Activated effector memory CD4-positive, alpha-beta T cell treated with Interleukin-2 at 50 U/mL for 16 hours (primary cell): ENCODE measurements at regions not wholly inside any gene's neighbourhood (a gene's known extent, or its start where the extent isn't known, plus 50 kb on each side); places are given as distances from the start of the nearest gene placed in this dataset.

Experiments
- DNase-seq: peaks from one replicate; pipeline ENCODE4 v3.0.0-alpha.2; 2020

DNA sequence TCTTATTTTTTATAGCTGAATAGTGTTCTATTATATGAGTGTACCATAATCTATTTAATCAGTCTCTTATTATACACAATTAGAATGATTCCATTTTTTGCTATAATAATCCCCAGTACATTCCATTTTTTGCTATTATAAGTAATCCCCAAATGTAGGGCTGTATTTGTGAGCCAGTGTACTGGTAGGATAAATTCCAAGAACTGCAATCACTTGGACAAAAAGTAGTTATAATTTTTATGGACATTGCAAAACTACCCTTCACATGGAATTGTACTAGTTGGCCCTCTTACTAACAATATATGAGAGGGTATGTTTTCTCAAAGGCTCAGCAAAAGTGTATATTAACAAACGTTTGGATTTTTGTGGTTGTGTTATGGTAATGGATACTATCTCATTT is 481.7 kb upstream of the CLINT1 start:
- no peak for DNase-seq

DNA sequence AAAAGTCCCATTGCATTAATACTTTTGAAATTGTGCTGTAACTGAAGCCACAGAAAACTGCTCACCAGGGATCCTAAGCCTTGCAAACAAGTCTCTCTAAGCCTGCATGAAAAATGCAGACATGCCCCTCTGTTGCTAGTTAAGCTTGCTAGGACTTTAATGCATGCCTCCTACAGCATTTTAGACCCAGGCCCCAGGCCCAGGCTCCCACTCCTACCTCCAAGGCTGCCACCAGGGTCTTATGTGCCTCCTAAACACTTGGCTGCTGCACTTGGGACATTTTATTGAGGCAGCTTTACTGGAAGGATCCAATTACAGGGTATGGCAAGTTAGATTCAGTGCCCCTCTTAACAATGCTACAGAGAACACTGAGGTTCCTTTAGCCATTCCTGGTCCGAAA is 467.3 kb upstream of the CLINT1 start:
- DNase-seq, result no peak

DNA sequence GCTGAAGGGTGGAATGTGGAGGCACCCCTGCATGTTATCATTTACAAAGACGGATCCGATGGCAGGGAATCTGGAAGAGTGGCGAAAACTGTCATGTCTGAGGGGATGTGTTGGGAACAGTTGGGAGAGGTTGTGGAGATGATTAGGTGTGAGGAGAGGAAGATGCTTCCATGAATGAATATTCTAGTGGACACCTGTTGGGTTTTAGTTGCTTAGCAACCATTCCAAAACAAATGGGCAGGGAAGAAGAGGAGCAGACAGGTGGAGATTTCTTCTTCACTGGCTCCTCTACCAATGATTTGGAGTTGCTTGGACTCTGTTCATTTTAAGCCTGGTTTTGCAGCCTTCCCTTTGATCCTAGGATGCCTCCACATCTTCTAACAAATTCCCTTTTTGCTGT is 465.3 kb upstream of the CLINT1 start:
- DNase-seq, result no peak

DNA sequence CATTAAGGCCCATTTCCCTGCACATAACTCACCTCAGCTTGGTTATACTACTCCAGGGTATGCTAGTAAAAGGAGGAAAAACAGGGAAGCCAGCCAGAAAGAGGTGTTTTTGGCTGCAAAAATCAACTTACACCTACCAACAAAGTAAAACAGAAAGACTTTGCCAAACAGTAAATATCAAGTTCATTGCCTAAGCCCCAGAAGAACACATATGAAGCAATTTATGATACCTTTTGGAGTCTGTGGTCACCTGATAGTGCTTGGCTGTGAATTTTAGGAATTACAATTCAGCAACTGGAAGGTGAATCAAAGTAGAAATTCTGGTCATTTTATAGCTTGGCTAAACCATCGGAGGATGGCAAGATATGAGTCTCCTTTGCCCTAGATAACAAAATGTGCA is 463.7 kb upstream of the CLINT1 start:
- no peak for DNase-seq

DNA sequence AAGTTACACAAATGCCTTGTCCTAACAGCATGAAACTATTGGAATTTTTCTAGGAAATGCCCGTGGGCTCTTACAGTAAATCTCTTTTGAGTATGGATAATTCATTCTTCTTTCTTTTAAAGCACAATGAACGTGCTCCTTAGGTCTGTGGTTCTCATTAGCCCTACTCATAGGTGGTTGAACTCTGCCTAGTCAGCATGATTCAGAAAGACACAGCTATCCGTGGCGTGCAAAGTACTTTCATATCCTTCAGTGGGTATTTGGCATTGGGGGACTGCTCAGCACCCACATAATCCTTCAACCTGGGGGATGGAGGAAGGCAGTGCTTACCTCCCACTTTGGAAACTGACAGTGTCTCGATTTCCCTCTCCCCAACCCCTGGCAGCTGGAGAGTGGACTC is 462.0 kb upstream of the CLINT1 start:
- no peak for DNase-seq

DNA sequence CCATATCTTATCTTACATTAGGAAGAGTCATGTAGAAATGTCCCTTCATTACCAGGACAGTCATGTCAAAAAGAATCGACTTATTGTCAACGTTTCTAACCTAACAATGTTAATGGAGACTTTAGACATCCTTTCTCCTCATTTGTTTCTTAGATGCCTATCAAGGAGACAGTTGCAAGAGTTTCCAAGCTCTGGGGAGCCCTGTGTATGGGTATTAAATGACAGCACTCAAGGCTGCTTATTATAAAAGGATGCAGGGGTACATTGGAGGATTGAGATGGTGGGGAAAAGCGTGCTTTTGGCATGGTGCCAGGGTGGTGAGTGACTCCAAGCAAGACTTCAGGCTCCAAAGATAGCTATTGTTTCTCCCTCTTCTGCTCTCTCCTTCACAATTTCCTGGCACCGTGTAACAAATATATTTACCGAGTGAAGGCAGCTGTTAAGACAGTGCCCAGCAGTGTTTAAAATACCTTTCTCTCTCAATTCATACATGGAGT is 461.3 kb upstream of the CLINT1 start:
- no peak for DNase-seq

DNA sequence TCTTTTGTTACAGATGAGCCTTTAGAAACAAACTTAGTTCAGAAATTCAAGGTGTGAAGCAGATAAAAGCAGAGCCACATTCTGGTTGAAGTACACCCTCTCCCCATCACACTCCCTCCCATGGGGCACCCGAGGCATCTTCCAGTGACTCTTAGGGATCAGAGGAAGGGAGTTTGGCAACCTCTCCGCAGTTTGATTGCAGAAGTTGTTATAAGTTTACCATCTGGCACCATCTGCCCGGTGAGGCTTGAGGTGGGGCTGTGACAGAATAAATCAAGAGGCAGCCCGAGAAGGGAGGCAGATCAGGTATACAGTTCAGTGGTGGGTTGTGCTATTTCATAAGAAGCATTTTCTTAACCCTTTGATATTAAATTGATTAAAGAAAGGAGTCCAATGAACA is 458.6 kb upstream of the CLINT1 start:
- no peak for DNase-seq

DNA sequence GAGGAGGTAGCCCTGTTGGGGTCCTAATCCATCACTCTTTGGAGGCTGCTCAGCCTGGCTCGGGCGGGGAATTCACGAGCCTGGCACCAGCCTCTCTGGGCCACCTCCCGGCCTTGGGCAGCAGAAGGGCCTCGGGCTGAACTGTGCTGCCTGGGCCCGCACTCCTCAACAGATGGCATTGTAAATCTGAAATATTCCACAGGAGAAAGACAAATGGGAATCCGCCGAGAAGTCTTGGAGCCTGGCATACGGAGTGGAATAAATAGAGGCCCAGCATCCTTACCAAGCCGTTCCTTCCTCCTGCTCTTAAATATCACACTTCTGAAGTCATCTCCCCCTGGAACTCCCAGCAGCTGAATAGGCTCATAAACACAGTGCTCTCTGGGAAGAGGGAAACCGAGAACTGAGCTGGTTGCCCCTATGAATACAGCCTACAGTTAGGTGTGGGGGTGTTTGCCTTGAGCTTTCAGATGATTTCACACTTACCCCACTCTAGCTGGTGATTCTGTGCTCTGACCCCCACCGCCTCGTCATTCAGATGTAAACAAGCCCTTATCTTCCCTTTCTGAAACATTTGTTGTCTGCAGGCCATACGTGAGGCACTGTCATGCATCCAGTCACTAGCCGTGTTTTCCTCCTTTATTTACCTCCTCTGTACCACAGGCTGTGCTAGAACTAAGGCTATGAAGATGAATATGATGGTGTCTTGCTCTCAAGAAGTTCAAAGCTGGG is 455.0 kb upstream of the CLINT1 start:
- DNase-seq, result no peak

DNA sequence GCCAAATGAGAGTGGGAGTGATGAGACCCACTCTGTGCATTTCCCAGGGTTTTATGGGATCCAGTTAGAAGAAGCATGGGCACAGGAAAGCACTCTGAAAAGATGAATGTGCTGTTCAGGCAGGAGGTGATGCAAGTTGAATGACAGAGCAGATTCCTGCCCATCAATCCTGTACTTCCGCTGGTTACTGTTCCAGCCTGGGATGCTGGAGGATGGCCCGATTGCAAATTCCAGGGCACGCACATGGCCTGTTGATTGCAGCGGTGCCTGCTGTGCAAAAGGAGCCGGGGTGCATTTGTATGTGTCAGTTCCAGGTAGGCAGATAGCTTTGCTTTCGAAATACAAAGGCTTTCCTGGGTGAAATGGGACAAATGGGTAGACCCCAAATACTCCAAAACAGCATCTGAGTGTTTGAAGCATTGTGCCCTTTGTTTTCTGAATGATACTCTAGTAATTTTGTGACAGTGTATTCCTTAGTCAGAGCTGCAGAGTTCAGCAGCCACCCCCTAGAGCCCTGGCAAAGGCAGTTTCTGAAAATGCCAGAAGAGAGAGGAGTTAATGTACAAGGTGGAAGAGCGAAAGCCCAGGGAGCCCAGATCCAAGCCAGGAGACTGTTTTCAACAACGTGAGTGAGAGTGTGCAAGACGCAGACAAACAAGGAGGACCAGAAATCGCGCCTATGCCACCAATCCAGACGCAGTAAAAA is 454.2 kb upstream of the CLINT1 start:
- DNase-seq, result no peak

DNA sequence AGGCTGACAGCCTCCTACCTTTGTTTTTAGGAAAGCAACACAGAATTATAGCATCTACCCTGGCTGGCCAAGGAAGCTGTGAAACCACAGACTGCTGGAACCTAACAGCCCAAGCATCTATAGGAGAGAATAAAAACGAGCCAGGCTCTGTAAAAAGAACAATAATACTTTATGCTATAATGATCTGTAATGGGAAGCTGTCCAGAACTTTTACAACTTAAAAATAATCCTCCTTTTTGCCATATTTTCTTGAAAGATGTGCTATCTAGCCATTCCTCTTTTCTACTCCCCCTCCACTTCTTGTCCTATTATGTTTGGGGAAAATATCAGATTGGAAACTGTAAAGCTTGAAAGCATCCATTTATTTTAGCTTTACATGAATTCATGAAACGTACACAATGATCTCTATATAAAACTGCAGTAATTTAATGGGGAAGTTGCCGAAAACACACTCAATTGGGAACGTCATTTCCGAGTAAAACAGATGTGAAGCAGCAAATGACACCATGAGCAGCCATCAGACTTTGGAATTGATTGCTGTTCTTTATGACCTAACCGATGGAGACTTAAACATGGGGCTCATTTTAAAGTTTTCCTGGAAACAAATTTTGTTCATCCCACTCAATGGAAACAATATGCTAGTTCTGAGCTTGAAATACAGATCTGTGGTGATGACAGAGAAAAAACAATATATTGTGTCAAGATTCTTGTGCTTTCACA is 450.3 kb upstream of the CLINT1 start:
- no peak for DNase-seq

DNA sequence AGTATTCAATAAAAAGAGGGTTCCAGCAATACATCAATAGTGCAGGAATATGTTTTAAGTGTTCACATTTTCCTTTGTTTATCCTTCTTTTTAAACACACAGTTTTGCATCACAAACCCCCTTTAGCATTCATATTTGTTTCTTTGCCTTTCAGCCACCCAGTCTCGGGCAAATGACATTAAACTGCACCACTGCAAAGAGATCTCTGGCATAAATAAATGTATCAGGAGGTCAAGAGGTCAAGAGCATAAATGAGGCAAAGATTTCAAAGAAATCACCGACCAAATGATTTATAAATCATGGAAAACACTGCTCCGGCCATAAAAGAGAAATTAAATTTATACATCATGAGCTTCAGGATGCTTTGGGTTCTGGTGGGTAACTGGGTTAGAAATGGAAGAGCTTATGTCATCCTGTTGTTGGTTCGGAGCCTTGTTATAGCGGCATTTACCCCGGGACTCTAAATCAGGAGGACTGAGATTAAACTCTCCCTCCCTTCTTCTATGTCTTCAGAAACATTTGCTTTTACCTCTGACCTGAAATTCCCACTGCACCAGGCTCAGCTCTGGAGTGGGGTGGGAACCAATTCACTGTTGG is 449.6 kb upstream of the CLINT1 start:
- DNase-seq, result no peak

DNA sequence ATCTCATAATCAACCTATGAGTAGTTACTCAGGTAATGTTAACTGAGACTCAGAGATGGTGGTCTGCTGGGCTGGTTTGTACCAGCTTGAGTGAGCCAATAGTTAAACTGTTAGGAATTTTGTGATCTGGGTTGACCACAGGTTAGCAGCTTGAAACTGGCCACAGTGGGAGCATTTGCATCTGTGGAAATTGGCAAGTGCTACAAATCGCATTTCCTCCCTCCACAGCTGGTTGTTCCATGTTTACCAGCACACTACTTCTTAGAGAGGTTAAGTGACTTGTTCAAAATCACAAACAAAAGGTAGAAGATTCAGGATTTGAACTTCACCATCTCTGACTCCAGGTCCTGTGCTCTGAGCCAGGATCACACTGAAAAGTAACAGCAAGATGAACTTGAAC is 446.9 kb upstream of the CLINT1 start:
- DNase-seq, result no peak

DNA sequence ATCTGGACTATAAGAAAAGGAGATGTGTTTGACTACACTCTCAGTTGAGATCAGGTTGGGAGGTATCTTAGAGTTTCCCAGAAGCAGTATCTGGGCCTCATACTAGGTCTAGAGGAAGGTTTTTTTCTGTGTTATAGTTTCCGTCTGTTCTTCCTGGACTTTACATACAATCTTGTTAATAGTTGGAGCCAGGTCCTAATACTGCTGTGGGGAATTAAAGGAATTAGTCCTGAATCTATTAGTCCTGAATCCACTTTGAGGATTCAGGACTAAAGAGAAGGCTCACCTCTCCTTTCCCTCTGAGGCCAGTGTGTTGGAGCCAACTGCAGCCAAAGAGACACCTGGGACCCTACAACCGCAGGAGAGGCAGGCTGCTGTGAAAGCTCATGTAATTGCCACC is 445.7 kb upstream of the CLINT1 start:
- no peak for DNase-seq

DNA sequence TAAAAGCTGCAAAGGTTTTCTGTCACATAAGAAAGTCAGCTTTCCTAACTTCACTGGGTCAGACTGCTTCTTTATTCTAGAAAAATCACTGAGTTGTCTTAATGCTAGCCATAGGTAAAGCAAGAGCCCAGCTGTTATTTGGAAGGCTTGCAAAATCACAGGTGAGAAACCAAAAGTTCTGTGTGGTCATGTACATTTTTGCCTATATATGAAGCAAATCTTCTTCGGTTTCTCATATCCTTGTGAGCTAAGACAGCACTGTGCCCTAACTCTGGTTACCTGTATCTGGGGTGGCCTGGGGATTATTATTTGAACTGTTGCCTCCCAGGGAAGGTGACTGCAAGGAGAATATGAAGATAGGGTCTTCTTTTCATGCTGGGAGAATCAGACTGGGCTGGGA is 444.9 kb upstream of the CLINT1 start:
- no peak for DNase-seq

DNA sequence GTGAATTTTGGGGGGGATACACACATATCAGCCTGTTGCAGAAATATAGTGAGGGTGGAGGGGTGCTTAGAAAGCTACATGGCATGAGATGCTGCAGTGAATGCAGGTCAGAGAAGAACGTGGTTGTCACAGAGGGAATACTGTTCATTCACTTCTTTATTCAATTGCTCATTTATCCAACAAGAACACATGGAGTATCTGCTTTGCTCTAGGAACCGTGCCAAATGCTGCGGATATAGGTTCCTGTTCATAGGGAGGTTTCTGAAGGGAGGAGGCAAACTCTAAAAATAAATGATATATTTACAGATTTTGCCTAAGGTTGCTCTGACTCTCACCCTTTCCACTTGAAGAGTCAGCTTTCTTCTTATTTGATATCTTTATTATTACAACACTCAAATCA is 444.3 kb upstream of the CLINT1 start:
- no peak for DNase-seq

DNA sequence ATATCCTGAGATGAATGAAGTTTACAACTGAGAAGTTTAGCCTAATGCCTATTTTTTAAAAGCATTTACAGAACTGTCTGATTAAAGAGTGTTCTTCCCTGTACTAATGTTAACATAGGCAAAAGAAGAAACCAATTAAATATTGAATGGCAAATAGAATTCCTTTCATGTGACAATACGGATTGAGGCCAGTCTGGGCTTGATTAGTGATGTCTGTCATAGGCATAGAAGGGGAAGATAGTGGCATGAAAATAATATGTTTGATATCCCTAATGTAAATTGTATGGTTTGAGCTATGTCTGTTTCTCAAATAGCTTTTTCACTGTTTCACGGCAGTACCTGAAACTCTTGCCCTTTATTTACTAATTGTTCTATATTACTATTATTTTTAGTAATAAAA is 443.1 kb upstream of the CLINT1 start:
- DNase-seq, result no peak

DNA sequence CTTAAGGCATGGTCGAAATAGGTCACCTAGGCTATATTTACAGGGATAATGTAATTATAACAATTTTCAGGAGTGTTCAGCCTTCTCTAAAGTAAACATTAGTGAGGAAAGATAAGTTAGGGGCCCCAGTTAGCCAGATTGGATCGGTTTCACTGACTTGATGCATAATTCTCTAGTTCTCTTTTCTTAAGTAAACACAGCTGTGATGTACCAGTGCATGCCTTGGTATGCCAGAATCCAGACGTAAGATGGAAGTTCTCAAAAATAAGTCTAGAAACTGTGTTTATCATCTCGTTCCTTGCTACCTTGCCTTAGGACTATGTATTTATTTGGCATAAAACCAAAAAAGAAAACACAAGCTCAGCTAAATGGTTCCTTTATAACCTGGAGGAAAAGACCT is 442.2 kb upstream of the CLINT1 start:
- no peak for DNase-seq

DNA sequence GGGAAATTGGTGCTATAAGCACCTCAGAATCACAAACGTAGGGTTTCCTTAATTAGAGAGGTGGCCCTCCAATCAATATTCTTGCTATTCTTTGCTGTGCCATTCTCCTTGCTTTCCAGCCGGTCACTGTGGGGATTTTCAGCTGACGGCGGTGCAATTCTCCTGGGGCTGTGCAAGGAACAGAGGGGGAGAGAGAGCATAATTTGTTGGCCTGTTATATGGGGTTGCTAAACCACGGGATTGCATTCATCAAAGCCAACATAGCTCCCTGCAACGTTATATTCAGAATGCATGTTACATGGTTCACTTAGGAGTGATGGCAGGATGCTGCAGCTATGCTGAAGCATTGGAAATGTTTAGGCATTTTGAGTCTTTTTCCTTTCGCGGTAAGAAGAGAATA is 441.3 kb upstream of the CLINT1 start:
- DNase-seq, result no peak

DNA sequence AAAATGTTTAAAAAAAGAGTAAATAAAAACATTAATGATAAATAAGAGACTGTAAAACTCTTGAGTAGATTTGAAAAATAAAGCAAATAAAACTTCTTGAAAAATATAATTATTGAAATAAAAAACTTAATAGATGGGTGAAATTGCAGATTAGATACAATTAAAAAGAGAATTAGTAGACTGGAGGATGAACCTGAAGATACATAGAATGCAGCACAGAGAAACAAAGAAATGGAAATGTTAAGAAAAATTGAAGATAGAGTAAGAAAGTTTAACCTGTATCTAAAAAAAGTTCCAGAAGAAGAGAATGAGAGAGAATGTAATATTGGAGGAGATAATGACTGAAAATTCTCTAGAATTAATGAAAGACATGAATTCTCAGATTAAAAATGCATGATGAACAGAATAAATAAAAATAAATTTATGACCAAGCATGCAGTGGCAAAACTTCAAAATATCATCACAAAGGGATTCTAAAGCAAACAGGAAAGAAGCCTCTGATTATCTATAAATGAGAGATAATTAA is 438.1 kb upstream of the CLINT1 start:
- DNase-seq, result no peak

DNA sequence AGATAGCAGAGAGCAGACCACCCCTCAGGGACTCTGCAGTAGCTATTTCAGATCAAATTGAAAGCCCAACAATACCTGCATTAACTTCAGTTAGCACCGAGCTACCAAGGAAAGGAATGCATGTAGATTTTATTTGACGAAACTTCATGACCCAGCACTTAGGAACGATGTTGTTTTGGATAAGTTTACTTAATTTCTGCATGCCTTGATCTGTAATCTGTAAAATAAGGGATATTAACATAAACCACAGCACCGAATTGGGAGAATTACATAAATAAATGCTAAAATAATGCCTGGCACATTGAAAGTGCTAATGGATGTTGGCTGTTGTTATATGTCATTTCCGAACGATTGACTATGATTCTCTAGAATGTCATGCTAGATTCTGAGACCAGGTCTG is 435.8 kb upstream of the CLINT1 start:
- no peak for DNase-seq

DNA sequence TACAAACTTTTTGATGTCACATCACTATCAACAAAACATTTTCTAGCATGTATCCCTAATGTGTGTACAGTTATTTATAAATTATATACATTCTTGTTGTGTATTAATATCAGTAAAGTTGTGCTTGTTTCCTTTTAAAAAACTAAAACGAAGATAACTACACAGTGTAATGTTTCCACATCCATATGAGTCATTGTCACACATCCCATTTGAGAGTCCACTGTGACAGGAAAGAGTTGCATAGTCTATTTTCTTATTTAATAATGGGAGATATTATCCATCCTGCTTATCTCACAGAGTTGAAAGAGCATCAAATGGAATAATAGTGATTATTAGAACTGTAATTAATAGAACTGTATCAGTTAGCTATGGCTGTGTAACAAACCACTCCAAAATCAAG is 434.0 kb upstream of the CLINT1 start:
- no peak for DNase-seq

DNA sequence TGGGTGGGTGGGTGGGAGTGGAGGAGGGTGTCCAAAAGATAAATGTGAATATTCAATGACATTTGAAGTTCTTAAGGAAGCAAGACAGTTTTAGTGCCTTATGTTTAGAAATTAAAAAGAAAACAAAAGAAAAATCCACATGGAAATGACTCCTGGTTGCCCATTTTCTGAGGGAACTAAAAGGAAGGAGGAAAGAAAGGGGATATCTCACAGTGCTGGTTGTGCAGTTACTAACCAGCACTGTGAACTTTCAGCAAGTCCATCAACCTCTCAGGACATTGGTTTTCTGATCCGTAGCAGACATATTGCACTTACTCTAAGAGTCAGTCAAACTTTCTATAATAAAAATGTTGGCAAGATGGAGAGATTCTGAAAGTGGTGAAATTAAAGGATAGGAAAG is 431.0 kb upstream of the CLINT1 start:
- DNase-seq, result no peak

DNA sequence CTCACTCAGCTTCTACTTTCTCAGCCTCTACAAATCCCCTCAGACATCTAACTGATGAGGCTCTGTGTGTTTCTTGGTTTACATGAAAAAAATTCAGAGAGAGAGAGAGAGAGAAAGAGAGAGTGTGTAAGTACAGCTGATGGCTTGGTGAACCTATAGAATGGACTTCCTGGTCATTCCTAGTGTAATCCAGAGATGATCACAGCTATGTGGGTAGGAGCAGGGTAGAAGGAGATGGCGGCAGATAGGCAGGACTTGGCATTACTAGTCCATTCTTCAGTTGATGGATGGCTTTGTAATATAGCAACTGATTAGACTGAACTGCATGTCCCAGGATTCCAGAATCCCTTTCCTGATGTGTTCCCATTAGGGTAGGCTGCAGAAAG is 429.3 kb upstream of the CLINT1 start:
- DNase-seq, result no peak
